Naive thymus-derived CD4-positive, alpha-beta T cell (primary cell): ENCODE measurements at regions not wholly inside any gene's neighbourhood (a gene's known extent, or its start where the extent isn't known, plus 50 kb on each side); places are given as distances from the start of the nearest gene placed in this dataset.

Experiments used
- ATAC-seq: fragments of 150-1000 bp; cut with Tn5 transposase; 2 replicates; pipeline ENCODE4 v1.10.0; 2021; ENCODE audit warnings: mild to moderate bottlenecking, moderate library complexity
- CTCF ChIA-PET: fragments of 350-600 bp; sonication (Branson Sonifier 250); formaldehyde crosslinking; loops from one replicate; lab custom pipeline; 2021; ENCODE audit warnings: antibody characterized with exemption; lab: Charles Lee
- POLR2A ChIA-PET: fragments of 350-600 bp; sonication (Branson Sonifier 250); formaldehyde crosslinking; loops from one replicate; lab custom pipeline; 2021; ENCODE audit warnings: antibody characterized with exemption, inconsistent platforms; lab: Charles Lee
- DNase-seq, 9 donors: peaks; one replicate each; pipeline versions ENCODE4 v3.0.0 to v3.0.0-alpha.2; 2020 to 2022; ENCODE audit warnings: mixed read lengths in 1 of 9
- H3K27ac ChIP-seq: one replicate; pipeline ENCODE4 v1.7.0; 2013; ENCODE audit warnings: mild to moderate bottlenecking, low read depth, low read length, moderate library complexity
- H3K27me3 ChIP-seq, 2 donors: one replicate each; pipeline ENCODE4 v1.7.0; 2013; ENCODE audit warnings: low read length in 2 of 2, mild to moderate bottlenecking in 2 of 2, moderate library complexity in 2 of 2; ENCODE audit not compliant: control insufficient read depth in 2 of 2, insufficient read depth in 2 of 2
- H3K36me3 ChIP-seq, 3 experiments: 1 replicate in 2 of 3; 2 replicates in 1 of 3; pipeline ENCODE4 v1.7.0; 2013; ENCODE audit warnings: low read length in 3 of 3, mild to moderate bottlenecking in 3 of 3, moderate library complexity in 1 of 3; ENCODE audit not compliant: insufficient read depth in 3 of 3, control insufficient read depth in 2 of 3
- H3K4me1 ChIP-seq, 2 donors: one replicate each; pipeline ENCODE4 v1.7.0; 2013; ENCODE audit warnings: low read length in 2 of 2, mild to moderate bottlenecking in 2 of 2, moderate library complexity in 1 of 2; ENCODE audit not compliant: control insufficient read depth in 2 of 2, insufficient read depth in 2 of 2
- H3K4me3 ChIP-seq: 2 replicates; pipeline ENCODE4 v1.7.0; 2013; ENCODE audit warnings: mild to moderate bottlenecking, low read length
- H3K9me3 ChIP-seq, 3 experiments: 1 replicate in 2 of 3; 2 replicates in 1 of 3; pipeline ENCODE4 v1.7.0; 2013; ENCODE audit warnings: low read length in 3 of 3; ENCODE audit not compliant: control insufficient read depth in 2 of 3
- H3K27ac Mint-ChIP-seq, 9 donors: one replicate each; pipeline ENCODE4 v1.8.0; 2020 to 2022; ENCODE audit warnings: mixed read lengths in 9 of 9, mild to moderate bottlenecking in 8 of 9, moderate library complexity in 5 of 9, inconsistent platforms in 2 of 9
- H3K27me3 Mint-ChIP-seq, 5 donors: one replicate each; pipeline ENCODE4 v1.8.0; 2021 to 2022; ENCODE audit warnings: mixed read lengths in 5 of 5, mild to moderate bottlenecking in 1 of 5
- H3K36me3 Mint-ChIP-seq, 5 donors: one replicate each; pipeline ENCODE4 v1.8.0; 2020 to 2022; ENCODE audit warnings: mixed read lengths in 5 of 5, mild to moderate bottlenecking in 3 of 5, inconsistent platforms in 1 of 5
- H3K4me1 Mint-ChIP-seq, 7 donors: one replicate each; pipeline ENCODE4 v1.8.0; 2020 to 2022; ENCODE audit warnings: mixed read lengths in 7 of 7, mild to moderate bottlenecking in 3 of 7, inconsistent platforms in 1 of 7
- H3K4me3 Mint-ChIP-seq, 10 donors: one replicate each; pipeline ENCODE4 v1.8.0; 2020 to 2022; ENCODE audit warnings: mild to moderate bottlenecking in 10 of 10, mixed read lengths in 10 of 10, moderate library complexity in 6 of 10, inconsistent platforms in 2 of 10
- H3K9me3 Mint-ChIP-seq, 11 donors: one replicate each; pipeline ENCODE4 v1.8.0; 2020 to 2022; ENCODE audit warnings: mixed read lengths in 11 of 11, mild to moderate bottlenecking in 4 of 11, inconsistent platforms in 1 of 11, moderate library complexity in 1 of 11
- intact Hi-C, 2 donors: fragments of 100-400 bp; cut with micrococcal nuclease; formaldehyde crosslinking; loops; one replicate each; pipeline ENCODE4 v1.15.1; 2023

DNA sequence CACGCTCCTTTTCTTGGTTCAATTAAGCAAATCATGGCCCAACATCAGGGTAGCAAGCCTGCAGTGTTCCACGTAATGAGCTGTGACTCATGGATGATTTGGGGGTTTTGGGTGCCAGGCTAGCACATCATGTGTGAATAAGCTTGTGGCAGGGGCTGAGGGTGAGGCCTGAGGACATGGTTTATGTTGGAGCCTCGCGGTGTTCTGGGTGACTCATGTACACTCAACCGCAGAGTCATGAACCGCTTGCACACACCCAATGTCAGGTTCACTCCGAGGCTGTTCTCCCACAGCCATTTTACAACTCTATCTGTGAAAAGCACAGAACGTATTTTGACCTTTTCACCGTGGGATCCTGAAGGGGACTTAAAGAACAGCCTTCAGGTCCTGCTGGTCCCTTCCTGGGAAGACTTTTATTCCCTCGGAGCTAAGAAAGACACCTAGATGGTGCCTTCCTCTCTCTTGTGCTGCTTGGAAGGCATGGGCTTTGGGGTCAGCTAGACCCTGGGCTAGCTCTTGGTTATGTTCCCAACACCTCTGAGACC lies 139.9 kb upstream of the ZEB2 start:
- Mint-ChIP-seq H3K36me3 (no peaks in the 10 kb centered on the region), H3K9me3 (no peaks in the 10 kb centered on the region), H3K4me3 (no peak overlapping the region), H3K27me3 (peaks cover 0 to 11% (median 6%) of the 10 kb centered on the region in 5 donors), H3K4me1 (peaks cover 0 to 4% (median 0%) of the 10 kb centered on the region in 7 donors), H3K27ac (no peak overlapping the region)
- no peak for DNase-seq
- Histone ChIP-seq H3K27me3 (no peaks in the 10 kb centered on the region), H3K4me1 (peaks cover 0 to 3% of the 10 kb centered on the region in 2 donors), H3K4me3 (no peak overlapping the region), H3K9me3 (no peaks in the 10 kb centered on the region), H3K27ac (no peak overlapping the region), H3K36me3 (no peaks in the 10 kb centered on the region)
- POLR2A ChIA-PET: no interaction called here
- ATAC-seq: peak; percentile 83
- CTCF ChIA-PET: interaction anchor here (0.9 kb wide), 1 partner anchor 285 kb away, joined by 3 read pairs; no protein-coding TSS in a partner anchor
- intact Hi-C loops: no loop called here

DNA sequence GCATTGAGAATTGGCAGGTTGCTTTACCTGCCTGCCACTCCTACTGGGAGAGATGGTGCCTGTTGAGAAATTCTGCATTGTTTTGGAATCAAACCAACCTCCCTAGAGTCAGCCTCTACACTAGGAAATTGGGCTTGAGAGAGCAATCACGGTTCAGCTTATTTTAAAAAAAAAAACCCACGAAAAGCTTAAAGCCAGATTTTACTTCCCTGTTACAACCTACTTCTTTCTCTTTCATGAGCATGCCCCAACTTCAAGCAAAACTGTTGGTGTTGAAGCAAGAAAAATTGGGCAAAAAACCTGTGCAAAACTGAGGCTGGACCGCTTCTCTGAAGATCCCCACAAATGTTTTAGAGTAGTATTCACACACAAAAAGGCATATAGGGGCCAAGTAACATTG lies 134.6 kb upstream of the ZEB2 start:
- Mint-ChIP-seq H3K9me3 (no peaks in the 10 kb centered on the region), H3K36me3 (no peaks in the 10 kb centered on the region), H3K27ac (no peak overlapping the region), H3K27me3 (no peaks in the 10 kb centered on the region), H3K4me3 (no peak overlapping the region), H3K4me1 (no peaks in the 10 kb centered on the region)
- Histone ChIP-seq H3K36me3 (no peaks in the 10 kb centered on the region), H3K4me1 (no peaks in the 10 kb centered on the region), H3K4me3 (no peak overlapping the region), H3K27ac (no peak overlapping the region), H3K27me3 (no peaks in the 10 kb centered on the region), H3K9me3 (no peaks in the 10 kb centered on the region)
- ChIA-PET POLR2A (no interaction called here), CTCF (no interaction called here)
- ATAC-seq (no peak), DNase-seq (no peak)
- intact Hi-C loops: no loop called here

DNA sequence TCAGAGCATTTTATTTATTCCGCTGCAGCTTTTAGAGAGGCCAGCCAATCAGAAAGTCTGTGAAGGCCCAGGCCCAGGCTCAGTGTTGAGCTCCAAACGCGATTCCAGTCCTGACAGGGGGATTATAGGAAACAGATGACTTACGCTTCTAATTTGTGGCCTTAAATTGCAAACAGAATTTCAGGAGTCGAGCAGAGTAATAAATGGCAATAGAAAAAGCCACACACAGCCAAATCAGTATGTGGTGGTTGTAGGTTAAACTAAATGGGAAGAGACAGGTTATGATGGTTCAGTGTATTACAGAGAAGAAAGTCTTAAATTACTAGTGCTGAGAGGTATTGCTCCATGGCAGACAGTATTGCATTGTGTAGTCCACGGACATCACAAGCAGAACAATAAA lies 131.0 kb upstream of the ZEB2 start:
- no peak overlapping the region for H3K4me3 Mint-ChIP-seq
- Histone ChIP-seq H3K4me3 (no peak overlapping the region), H3K27me3 (no peaks in the 10 kb centered on the region), H3K4me1 (no peaks in the 10 kb centered on the region), H3K36me3 (no peaks in the 10 kb centered on the region), H3K9me3 (no peaks in the 10 kb centered on the region), H3K27ac (no peak overlapping the region)
- CTCF ChIA-PET: no interaction called here
- H3K4me1 Mint-ChIP-seq: no peaks in the 10 kb centered on the region
- ATAC-seq: no peak
- H3K27me3 Mint-ChIP-seq: no peaks in the 10 kb centered on the region
- POLR2A ChIA-PET: no interaction called here
- intact Hi-C loops: no loop called here
- H3K36me3 Mint-ChIP-seq: no peaks in the 10 kb centered on the region
- H3K9me3 Mint-ChIP-seq: no peaks in the 10 kb centered on the region
- H3K27ac Mint-ChIP-seq: no peak overlapping the region
- no peak for DNase-seq

DNA sequence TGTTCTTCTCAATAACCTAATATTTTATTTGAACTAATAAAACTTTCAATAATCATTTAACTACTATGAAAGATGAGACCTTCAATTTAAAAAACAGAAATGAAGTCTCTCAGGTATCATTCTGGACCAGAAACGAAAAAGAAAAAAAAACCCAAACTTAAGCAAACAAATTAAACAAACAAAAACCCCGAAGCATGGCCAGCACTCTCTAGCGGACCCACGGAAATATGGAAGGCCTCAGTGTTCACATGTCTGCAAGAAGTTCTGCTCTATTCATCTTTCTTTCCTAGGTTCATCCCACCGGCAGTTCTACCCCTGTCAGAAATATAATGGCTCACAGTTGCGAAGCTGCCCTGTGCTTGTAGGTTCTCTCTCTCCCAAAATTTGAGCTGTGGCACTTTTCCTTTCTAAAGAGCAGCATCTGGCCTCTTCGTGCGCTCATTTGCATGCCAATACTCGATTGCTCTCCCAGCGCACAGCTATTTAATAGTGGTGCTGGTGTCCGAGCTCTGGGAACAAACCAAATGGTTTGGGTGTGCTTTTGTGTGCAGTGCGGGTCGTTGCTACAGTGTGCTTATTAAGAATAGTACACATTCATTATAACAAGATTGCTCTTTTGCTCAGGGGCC lies 129.0 kb upstream of the ZEB2 start:
- H3K27me3 Mint-ChIP-seq: peaks cover 0 to 3% (median 0%) of the 10 kb centered on the region in 5 donors
- intact Hi-C loops: no loop called here
- ATAC-seq (no peak), DNase-seq (no peak)
- no peak overlapping the region for H3K27ac Mint-ChIP-seq
- no peak overlapping the region for H3K27ac ChIP-seq
- H3K27me3 ChIP-seq: no peaks in the 10 kb centered on the region
- no peaks in the 10 kb centered on the region for H3K4me1 Mint-ChIP-seq
- no peak overlapping the region for H3K4me3 ChIP-seq
- CTCF ChIA-PET: no interaction called here
- H3K4me1 ChIP-seq: no peaks in the 10 kb centered on the region
- no peak overlapping the region for H3K4me3 Mint-ChIP-seq
- POLR2A ChIA-PET: no interaction called here
- H3K9me3 Mint-ChIP-seq: no peaks in the 10 kb centered on the region
- H3K36me3 ChIP-seq: no peaks in the 10 kb centered on the region
- no peaks in the 10 kb centered on the region for H3K36me3 Mint-ChIP-seq
- no peaks in the 10 kb centered on the region for H3K9me3 ChIP-seq

DNA sequence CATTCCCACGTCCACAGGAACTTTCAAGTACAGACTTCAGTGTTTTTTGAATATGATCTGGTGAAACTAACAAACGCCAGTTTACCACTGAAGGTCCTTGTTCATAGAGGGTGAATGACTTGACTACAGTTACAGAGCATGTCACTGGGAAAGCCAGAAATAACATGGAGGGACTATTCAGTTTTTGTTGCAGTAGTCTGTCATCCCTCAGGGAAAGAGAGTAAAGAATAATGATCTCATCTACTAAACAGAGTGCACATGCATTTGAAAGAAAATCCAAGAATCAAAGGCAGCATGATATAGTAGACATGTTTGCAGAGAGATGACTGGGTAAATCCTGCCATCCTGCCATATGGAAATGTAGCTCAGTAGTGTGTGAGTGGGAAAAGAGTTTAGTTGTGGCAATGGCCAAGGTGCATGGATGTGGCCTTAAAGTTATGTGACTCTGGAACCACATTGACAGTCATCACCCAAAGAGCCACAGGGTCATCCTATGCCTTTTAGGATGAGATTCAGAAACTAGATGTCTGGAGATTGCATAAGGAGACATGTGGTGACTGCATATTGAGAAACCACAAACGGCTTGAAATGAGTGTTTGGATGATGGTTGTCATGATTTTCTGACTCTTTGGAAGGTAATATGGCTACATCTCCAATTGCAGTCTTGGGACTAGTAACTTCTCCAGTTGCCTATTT lies 125.3 kb upstream of the ZEB2 start:
- POLR2A ChIA-PET: interaction anchor here (0.6 kb wide), 1 partner anchor 929 kb away, joined by 3 read pairs; no protein-coding TSS in a partner anchor

DNA sequence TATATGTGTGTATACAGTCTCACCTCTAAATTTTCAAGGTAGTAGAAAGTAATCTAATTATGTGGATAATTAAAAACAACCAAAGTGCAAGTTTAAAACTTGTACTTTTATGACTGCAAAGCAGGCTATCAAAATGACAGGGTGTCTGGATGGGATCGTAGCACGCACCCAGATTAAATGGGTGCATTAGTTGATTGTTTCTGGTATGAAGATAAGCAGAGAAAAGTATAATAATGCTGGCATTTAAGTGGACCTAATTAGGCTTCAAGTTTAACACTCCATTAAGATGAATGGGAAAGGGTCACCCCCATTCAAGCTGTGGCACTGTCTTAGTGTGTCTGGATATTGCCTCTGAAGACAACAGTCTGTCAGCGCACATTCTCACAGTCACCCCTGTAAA lies 124.6 kb upstream of the ZEB2 start:
- peaks cover 0 to 2% (median 0%) of the 10 kb centered on the region in 7 donors for H3K4me1 Mint-ChIP-seq
- H3K27ac Mint-ChIP-seq: no peak overlapping the region
- H3K36me3 ChIP-seq: no peaks in the 10 kb centered on the region
- ChIA-PET CTCF (no interaction called here), POLR2A (interaction anchor here (0.6 kb wide), 1 partner anchor 930 kb away, joined by 3 read pairs; no protein-coding TSS in a partner anchor)
- no peak overlapping the region for H3K27ac ChIP-seq
- no peak overlapping the region for H3K4me3 Mint-ChIP-seq
- no peaks in the 10 kb centered on the region for H3K4me1 ChIP-seq
- DNase-seq (no peak), ATAC-seq (no peak)
- intact Hi-C loops: no loop called here
- peaks cover 0 to 8% (median 4%) of the 10 kb centered on the region in 5 donors for H3K27me3 Mint-ChIP-seq
- no peaks in the 10 kb centered on the region for H3K27me3 ChIP-seq
- H3K4me3 ChIP-seq: no peak overlapping the region
- peaks cover 0 to 4% (median 0%) of the 10 kb centered on the region in 11 donors for H3K9me3 Mint-ChIP-seq
- H3K9me3 ChIP-seq: no peaks in the 10 kb centered on the region
- H3K36me3 Mint-ChIP-seq: no peaks in the 10 kb centered on the region

More for the DNA sequence above, 125.3 kb upstream of the ZEB2 start:
- H3K4me3 ChIP-seq: no peak overlapping the region
- no peaks in the 10 kb centered on the region for H3K9me3 ChIP-seq
- H3K36me3 Mint-ChIP-seq: no peaks in the 10 kb centered on the region
- peaks cover 0 to 2% (median 0%) of the 10 kb centered on the region in 7 donors for H3K4me1 Mint-ChIP-seq
- peak; percentile 50 for ATAC-seq
- H3K9me3 Mint-ChIP-seq: peaks cover 0 to 4% (median 0%) of the 10 kb centered on the region in 11 donors
- H3K27me3 Mint-ChIP-seq: peaks cover 0 to 8% (median 4%) of the 10 kb centered on the region in 5 donors
- no peaks in the 10 kb centered on the region for H3K27me3 ChIP-seq
- no peak overlapping the region for H3K27ac Mint-ChIP-seq
- intact Hi-C loops: no loop called here
- no peak overlapping the region for H3K27ac ChIP-seq
- CTCF ChIA-PET: no interaction called here
- H3K4me1 ChIP-seq: no peaks in the 10 kb centered on the region
- H3K36me3 ChIP-seq: no peaks in the 10 kb centered on the region
- no peak overlapping the region for H3K4me3 Mint-ChIP-seq
- no peak for DNase-seq
